ENCODE measurements at regions not wholly inside any gene's neighbourhood (a gene's known extent, or its start where the extent isn't known, plus 50 kb on each side); places are given as distances from the start of the nearest gene placed in this dataset.

DNA sequence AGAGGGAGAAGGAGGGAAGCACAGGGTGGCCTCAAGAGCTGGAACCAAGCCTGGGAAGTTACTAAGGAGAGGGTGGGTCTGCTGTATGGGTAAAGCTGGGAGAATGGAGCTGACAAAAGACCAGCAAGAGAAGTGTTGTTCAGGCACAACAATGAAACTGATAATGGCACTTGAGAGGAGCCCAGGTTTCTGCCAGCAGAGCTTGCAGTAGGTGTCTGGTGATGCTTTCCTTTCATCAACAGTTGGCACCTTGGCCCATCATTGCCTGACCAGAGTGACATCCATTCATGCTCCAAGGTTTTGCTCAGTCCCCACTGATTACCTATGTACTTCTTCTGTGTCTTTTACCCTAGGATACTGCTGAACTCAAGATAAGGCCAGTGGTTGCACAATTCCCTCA is 92.9 kb upstream of the CXCR4 start:
- no peak for DNase-seq

DNA sequence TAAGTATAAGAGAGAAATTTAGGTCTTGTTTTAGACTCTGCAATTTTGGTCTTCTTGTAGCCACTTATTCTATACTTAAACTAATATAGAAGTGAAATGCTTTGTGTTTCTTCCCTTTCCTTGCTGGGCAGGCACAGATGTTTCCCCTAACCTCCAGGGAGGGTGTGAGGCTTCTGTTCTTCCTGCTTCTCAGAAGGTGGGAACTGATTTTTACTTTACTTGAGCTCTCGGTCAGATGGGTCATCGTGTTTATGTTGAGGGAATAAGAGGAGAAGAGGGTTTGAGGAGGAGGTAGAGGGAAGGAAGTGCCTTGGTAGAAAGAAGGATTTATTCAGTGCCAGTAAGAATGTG is 92.5 kb upstream of the CXCR4 start:
- no peak for DNase-seq

DNA sequence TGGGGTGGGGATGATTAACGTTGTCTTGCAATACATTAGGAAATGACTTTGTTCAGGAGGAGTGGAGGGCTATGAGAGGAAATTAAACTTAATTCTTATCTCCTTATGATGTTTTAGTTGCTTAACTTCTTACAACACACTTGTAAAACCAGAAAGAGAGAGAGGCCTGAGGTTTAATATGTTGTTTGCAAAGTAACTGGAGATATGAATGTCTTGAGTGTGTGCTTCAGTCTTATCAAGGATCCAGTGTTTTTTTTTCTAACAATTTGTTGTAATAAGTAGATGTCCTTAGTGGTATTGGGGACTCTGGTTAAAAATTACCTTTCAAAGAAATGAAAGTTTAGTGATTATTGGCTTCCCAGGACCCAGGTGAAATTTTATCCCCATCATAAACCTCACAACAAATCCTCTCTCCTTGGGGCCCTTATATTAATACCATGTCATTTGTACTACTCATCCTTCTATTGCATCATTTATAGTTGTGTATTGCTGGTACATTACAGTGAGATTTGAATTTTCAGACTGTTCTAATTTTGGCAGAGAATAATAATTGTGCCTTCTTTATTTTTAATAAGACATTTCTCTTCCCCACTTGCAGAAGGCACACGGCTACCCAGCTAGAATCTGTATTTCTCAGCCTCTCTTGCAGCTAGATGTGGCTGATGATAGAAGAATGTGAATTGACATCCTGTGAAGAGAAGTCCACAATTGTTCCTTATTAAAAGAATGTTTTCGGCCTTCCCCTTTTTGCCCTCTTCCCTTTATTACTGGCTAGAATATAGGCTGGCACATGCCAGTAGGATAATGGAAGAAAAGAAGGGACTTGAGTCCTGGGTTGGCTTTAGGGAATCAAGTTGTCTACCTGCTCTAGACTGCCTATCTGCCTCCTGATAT is 91.9 kb upstream of the CXCR4 start:
- no peak for DNase-seq

DNA sequence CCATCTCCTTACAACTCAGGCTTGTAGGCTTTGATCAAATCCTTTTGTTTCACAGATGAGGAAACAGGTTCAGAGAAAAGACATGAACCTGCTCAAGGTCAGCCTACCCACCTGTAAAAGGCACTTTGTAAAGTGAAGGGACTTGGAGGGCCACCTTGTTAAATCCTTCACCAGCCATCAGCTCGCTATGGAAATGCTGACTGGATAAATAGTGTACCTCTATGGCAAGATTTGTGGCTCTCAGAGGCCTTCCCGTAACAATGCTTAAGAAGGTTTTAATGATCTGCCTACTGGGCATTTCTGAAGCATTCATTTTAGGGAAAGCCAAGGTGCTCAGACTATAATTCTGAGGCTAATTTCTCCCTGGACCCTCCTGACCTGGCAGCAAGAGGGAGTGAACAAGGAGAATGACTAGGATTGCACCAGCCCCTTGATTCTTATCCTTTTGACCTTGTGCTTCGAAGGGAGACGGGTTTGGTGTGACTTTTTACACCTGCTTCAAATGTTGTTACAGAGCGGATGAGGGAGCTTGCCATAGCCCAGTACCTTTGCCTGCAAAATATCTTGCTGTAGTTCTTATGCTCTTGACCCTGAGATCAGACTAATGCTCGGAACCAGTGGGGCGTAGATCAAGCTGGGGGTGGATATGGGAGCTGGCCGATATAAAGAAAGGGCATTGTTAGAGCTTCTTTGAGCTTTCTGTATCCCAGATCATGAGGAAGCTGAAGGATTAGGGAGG is 90.9 kb upstream of the CXCR4 start:
- DNase-seq, result no peak

DNA sequence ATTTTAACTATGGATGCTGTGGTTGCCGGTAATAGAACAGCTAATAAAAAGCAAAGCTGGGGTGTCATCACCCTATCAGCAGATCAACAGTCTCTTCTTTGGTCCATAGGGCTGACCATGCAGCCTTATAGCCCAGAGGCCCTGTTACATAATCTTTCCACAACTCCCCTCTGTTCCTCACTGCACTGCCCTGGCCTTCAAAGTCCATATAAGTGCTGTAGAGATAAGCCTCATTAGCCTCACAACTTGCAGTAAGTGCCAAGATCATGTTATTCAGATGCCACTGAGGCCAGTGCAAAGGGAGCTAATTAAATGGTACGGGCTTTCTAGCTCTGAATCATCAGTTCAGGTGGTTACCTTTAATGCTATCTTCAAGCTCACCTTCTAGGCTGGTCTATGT is 89.7 kb upstream of the CXCR4 start:
- no peak for DNase-seq

DNA sequence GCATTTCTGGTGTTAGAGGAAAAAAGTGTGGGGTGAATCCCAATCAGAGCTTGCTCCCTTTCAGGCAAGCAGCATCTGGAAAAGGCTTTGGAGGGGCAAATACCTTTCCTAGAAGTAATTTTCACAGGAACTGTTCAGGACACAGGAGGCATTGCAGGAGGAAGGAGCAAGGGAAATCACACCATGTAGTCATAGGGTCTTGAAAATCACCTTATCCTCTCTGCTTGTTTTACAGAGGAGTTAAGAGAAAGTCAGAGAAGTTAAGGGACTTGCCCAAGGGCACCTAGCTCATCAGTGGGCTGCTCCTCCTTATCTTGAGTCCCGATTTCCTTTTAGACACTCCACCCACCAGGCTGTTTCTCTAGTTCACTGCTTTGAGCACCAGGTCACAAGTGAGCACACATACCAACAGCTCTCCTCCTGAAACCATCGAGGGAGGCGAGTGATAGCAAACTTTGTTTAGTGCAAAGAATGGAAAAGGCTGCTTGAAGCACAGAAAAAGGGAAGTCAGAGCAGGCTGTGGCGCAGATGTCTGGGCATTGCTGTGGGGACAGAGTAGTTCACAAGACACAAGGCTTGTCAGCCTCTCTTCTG is 89.2 kb upstream of the CXCR4 start:
- DNase-seq, result peak in 1 of 3 experiments; percentile 44

DNA sequence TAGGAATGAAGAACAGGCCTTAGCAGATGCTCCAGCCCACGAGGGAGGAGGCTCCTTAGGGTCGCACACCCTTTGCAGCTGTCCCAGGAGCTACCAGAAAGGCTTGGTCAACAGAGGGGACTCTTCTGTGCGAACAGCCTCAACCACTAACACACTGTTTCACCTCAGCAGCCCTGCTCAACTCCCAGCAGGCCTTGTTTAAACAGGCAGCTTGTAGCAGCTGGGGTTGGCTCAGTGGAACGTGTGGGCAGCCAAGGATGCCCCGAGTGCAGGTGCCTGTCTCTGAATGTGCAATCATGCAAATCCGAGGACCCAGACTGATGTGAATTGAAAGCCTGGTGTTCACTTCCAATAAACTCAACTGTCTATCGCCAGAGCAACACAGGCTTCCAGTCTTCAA is 88.7 kb upstream of the CXCR4 start:
- peak; percentile 38 to 72 (median 55) for DNase-seq

DNA sequence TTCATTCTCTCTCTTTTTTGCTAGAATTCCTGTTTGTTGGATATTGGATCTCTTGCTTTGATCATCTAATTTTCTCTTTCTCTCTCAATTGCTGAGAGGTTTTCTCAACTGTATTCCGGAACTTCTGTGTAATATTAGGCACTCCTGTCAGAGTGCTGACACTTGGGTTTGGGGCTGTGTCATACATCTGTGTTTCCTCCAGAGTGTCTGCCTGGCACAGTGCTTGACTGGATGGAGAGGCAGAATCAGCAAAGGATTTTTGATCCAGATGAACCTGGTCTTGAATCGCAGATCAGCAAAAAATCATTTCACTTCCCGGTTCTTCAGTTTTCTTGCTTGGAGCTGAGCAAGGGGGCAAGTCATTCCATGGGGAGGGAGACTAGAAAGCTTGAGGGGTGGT is 87.7 kb upstream of the CXCR4 start:
- DNase-seq, result no peak

DNA sequence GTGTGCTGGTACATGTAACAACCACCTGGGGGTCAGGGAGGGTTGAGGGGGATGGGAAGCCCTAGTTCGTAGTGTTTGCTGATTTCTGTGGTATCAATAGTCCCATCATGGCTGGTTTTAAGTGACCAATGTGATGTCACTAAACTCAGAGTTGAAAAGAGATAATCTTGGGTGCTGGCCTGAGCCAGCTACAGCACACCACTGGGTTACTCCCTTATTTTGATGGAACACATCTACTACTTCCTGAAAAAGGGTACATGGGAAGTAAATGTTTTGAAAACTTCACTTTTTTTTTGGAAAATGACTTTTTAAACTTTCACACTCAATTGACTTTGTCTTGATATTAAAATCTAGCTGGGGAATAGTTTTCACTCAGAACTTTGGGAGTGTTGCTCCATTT is 87.0 kb upstream of the CXCR4 start:
- DNase-seq, result no peak

DNA sequence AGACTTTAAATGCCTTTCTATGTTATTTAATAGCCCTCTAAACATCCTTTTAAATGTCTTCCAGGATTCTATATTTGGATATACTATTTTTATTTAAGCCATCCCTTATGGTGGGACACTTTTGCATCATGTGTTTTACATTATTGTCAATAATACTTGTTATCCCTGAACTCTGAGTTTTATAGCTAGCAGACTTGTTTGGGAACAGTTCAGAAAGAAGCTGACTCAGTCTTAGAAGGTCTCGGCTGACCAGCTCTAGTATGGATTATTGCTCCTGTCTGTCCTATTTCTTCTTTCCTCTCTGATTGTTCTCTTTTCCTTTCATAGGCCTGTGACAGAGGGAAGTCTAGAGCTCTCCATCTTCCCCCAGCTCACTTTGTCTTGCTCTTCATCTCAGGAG is 77.3 kb upstream of the CXCR4 start:
- no peak for DNase-seq

DNA sequence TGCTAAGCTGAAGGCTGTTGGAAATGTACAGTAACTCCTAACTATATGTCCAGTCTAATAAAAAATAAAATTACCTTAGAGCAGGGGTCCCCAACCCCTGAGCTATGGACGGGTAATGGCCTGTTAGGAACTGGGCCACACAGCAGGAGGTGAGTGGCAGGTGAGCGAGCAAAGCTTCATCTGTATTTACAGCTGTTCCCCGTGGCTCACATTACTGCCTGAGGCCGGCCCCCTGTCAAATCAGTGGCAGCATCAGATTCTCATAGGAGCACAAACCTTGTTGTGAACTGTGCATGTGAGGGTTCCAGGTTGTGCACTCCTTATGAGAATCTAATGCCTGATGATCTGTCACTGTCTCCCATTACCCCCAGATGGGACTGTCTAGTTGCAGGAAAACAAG is 73.1 kb upstream of the CXCR4 start:
- peak in 1 of 3 experiments; percentile 3 for DNase-seq

DNA sequence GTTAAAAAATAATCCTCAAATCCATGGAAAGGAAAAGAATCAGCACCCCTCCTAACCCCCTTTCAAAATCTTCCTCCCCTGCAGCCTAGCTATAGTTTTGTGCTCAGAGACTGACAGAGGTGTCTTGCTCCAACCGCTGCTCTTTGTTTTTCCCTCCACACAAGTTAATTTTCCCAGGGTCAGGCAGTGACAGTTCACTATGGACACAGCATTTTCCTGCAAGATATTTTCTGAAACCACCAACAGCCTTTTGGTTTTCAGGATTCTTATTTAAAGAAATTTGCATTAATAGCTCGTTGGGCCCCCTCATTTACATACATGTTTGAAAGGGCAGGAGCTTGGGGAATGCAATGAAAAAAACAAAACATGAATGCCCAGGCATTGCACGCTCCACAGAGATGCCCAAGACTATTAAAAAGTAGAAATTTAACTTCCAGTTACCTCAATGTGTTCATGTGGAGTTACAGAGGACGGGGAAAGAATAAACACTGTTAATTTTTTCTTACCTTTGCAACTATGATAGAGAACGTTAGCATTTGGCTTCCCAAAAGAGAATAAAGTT is 71.4 kb upstream of the CXCR4 start:
- no peak for DNase-seq

DNA sequence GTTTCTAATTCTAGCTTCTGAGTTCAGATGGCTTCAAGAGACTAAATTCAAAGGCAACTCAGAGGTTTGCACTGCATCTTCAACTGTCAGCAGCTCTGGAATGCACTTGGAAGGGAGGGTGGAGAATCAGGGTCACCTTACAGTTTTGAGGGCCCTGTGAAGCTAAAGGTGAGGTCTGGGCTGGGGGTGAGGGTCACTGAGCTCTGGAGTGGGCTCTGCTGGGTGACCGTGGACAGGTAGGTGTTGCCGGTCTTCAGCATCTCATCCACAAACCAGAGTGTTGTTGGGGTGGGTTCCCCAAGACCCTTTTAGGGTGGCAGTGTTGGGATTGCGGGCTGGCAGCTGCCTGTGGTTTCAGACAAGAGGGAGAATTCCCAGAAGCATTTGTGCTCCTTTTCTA is 70.1 kb upstream of the CXCR4 start:
- DNase-seq, result no peak

DNA sequence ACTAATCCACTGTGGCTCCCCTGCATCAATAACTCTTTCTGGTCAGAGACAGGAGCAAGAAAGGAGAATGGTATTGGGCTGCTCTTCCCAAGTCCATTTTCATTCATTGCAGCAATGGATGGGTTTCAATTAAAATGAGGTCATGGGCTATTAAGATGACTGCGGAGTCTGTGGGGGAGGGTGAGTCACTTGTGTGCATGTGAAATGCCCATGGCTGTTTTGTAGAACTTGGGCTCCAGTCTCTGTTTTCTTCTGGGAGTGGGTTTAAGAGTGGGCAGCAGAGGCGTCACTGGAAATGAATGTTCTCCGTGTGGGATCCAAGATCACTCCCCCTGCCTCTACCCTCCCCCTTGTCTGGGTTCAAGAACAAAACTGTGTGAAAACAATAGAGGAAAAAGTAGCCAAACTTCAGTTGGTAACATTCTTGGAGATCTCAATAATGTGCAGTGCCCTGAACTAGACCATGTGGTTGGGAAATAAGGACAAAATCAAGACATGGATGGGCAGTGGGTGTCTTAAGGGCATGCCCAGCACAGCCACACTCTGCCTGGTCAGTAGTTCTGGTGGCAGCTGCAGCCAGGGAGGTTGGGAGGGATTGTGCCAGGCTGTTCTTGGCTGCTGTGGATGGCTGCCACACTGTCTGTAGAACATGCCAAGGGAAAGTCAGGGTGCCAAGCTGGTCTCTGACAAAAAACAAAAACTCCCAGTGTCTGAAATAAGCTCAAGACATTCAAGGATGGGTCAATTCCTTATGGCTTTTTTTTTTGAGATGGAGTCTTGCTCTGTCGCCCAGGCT is 68.2 kb upstream of the CXCR4 start:
- DNase-seq, result no peak

DNA sequence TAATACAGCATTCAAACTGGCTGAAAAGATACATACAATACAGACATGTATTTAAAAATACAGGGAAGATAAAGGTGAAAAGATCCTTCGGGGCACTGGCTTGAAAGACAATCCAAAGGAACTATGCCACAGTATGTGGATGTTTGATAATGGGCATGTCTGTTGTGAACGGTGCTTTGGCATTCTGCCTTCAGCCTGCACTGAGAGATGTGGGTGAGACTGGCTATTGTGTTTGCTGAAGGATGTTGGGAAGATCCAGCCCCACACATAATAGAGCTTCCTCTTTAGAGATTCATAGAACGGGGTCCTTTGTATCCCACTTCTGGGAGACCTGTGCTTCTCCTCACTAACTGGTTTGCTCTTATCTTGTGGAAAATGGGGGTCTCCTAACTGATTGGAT is 65.1 kb upstream of the CXCR4 start:
- no peak for DNase-seq

DNA sequence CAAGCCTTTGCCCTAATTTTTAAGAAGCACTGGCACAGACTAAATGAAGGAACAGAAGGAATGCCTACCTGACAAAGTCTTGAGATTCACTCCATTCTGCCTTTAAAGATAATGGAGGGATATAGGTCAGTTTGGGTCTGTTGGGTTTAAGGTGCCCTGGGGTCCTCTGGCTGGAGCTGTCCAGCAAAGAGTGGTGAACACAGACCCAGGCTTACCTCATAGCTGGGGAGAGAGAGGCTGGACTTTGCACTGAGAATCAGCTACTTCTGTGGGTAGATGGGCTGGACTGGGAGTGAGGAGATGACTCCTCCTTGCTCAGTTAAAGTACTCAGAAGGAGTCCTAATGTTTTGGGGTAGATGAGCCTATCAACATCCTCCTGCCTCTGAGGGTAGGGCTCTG is 64.4 kb upstream of the CXCR4 start:
- no peak for DNase-seq

DNA sequence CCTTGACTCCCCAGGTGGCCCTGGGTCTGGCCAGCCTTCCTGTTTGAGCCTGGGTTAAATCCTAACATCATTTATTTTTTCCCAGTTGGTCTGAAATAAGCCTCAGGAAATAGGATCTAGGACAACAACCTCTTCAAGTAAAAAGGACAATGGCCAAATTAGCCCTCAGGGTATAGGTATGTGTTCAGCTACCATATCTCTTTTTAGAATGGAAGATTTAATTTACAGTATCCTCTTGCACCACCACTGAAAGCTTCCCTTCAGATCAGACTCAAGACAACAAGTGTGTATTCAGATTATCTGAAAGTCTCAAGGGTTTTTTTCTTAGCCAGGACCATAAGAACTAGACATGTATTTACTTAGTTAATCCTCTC is 61.6 kb upstream of the CXCR4 start:
- DNase-seq, result peak in 1 of 3 experiments; percentile 9

DNA sequence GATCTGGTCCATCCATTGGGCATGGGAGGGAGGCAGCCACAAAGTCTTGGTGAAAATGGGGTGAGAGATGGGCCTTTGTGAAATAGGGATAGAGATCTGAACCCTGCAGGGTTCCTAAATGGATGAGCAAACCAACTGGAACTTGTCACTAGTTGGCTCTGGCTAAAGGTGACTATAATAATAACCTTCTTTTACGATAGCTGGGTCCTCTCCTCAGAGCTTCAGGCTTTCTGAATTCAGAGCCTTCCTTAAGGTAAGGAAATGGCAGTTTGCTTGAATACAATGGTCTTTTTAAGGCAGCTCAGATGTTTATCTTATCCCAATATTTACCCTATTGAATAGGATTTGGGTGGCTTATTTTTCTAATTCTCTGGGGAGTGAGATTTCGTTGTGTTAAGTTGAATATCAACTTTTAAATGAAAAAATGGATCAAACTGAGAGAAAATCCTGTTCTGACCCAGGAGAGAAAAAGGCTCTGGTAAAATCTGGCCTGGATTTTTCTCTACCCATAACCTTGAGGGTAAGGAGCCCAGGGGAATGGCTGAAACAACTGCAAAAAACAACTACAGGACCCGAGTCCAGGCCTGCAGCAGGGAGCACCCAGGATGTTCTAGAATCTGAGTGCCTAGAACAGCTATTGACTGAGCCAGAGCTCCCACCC is 61.1 kb upstream of the CXCR4 start:
- no peak for DNase-seq

DNA sequence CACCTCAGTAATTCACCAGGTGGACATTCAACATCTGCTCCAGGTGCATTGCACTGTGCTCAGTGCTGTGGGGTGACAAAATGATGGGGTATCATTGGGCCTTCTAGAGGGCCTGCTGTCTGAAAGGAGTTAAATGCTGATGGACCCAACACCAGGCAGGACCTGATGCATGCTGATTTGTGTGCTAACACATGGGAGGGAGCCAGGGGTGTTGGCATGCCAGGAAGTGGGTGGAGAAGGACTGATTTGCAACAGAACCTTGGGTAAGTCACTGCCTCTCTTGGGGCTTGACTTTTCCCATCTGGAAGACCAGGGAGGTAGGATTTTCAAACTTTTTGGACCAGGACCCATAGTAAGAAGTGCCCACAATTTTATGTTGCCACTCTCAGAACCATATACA is 57.9 kb upstream of the CXCR4 start:
- DNase-seq, result no peak

DNA sequence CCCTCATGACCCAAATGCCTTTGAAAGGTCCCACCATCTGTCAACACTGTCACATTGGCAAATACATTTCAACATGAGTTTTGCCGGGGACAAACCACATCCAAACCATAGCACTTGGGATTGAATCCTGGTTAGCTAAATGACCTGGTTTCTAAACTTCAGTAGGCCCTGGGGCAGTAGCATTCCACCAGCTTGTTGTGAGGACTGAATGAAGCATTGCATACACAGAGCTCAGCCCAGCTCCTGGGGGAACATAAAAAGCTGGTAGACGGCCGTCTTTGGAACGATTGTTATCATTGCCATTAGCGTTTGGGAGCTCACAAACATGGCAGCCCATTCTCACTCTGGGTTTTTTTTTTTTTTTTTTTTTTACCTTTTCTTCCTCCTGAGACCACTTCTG is 57.5 kb upstream of the CXCR4 start:
- no peak for DNase-seq

DNA sequence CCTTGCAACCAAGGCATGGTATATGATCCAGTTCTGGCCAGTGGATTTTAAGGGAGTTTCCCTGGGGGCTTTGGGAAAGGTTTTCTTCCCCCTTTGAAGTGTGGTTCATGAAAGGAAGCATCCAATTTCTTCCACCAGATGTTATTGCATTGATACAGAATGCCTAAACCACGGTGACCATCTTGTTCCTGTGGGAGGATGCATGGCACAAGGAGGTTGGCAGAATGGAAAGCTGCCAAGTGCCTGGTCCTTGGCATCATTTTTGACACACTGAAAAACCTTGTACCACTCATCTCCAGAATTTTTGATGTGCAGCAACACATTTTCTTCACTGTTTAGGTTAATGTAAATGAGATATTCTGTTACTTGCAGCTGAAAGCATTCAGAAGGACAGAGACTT is 55.2 kb upstream of the CXCR4 start:
- no peak for DNase-seq

DNA sequence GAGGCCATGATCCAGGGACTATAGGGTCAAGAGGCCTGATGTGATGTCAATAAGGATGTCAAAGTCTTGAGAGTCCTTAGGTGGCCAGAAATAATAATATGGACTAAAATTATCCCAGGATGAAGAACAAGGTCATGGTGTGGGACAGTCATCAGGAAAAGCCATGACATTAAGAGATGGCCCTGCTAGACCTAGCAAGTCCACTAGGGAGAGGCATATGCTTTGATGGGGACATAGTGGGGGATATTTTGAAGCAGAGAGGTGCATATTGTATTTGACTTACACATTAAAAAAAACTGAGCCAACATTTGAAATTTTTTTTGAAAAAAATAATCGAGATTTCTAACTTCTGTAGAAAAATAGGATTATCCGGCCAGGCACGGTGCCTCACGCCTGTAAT is 53.3 kb upstream of the CXCR4 start:
- DNase-seq, result no peak

DNA sequence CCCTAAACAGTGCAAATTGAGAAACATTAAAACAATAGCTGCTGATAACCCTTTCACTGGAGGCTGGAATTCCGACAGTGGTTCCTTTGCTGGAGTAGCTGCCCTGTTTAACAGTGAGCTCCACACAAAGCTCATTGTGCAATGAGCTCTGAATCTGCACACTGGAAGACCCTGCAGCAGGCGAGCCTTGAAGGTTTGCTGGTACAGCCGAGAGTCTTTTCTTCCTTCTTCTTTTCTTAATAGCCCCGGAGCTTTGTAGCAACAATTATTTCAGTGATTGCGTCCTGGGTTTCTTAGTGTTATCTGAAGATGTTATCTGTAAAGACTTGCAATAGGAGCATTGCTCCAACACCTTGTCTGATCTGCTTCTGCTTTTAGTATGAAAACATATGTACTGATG is 50.8 kb upstream of the CXCR4 start:
- no peak for DNase-seq

All from NCI-H1417 (cell line).